Suprapubic skin (tissue), 4 donors: ENCODE measurements at regions not wholly inside any gene's neighbourhood (a gene's known extent, or its start where the extent isn't known, plus 50 kb on each side); places are given as distances from the start of the nearest gene placed in this dataset.

Experiments used
- DNase-seq, 2 donors: peaks; one replicate each; pipeline ENCODE4 v3.0.0-alpha.2; 2019; ENCODE audit warnings: low spot score in 2 of 2
- H3K27ac ChIP-seq: fragments of 200-600 bp; sonication (generic); one replicate; pipeline ENCODE4 v1.5.1; 2019
- H3K27me3 ChIP-seq: fragments of 200-600 bp; sonication (generic); one replicate; pipeline ENCODE4 v1.5.1; 2019
- H3K36me3 ChIP-seq: fragments of 200-600 bp; sonication (generic); one replicate; pipeline ENCODE4 v1.5.1; 2019
- H3K4me1 ChIP-seq: fragments of 200-600 bp; sonication (generic); one replicate; pipeline ENCODE4 v1.5.1; 2019
- H3K4me3 ChIP-seq: fragments of 200-600 bp; sonication (generic); one replicate; pipeline ENCODE4 v1.5.1; 2019; ENCODE audit warnings: mild to moderate bottlenecking
- H3K9me3 ChIP-seq: fragments of 200-600 bp; sonication (generic); one replicate; pipeline ENCODE4 v1.5.1; 2019
- CTCF ChIP-seq, 2 donors: fragments of 200-600 bp in 1 of 2; fragments of 450-650 bp in 1 of 2; sonication (generic) in 1 of 2; IDR thresholded peaks; one replicate each; pipeline ENCODE4 v1.5.1; 2016 to 2019; ENCODE audit warnings: antibody characterized with exemption in 2 of 2, mild to moderate bottlenecking in 1 of 2, moderate library complexity in 1 of 2
- EP300 ChIP-seq: sonication (generic); formaldehyde crosslinking; IDR thresholded peaks from one replicate; pipeline ENCODE4 v1.6.1; 2017; ENCODE audit warnings: antibody characterized with exemption
- POLR2A ChIP-seq, 2 donors: fragments of 450-650 bp; IDR thresholded peaks; one replicate each; pipeline ENCODE4 v1.6.1; 2017; ENCODE audit warnings: antibody characterized with exemption in 2 of 2, mild to moderate bottlenecking in 2 of 2, moderate library complexity in 2 of 2
- POLR2AphosphoS5 ChIP-seq, 3 donors: sonication (generic); formaldehyde crosslinking; IDR thresholded peaks; one replicate each; pipeline ENCODE4 v1.6.1; 2017; ENCODE audit warnings: antibody characterized with exemption in 3 of 3
- WGBS: methylation state at CpG from one replicate; pipeline ENCODE4 v1.1.5; 2018; 5-methylcytosine and 5-hydroxymethylcytosine counted together

DNA sequence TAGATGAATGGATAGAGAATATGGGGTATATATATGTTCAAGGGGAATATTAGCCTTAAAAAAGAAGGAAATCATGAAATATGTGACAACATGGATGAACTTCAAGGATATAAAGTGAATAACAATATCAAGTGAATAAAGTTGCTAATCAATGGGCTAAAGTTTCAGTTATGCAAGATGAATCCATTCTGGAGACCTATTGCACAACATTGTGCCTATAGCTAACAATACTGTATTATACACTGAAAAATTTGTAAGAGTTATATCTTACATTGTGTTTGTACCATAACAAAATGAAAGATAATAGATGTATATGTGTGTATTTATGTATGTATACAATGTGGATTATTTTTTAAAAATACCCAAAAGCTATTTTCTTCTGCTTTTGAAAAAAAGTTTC lies 96.3 kb upstream of the DPYD start:
- Histone ChIP-seq H3K9me3 (no peaks in the 10 kb centered on the region), H3K36me3 (no peaks in the 10 kb centered on the region), H3K27me3 (no peaks in the 10 kb centered on the region), H3K27ac (no peak overlapping the region), H3K4me1 (no peaks in the 10 kb centered on the region), H3K4me3 (no peak overlapping the region)
- DNase-seq = no peak
- TF ChIP-seq POLR2AphosphoS5 (IDR thresholded peaks at IDR 0.05) = no peak

DNA sequence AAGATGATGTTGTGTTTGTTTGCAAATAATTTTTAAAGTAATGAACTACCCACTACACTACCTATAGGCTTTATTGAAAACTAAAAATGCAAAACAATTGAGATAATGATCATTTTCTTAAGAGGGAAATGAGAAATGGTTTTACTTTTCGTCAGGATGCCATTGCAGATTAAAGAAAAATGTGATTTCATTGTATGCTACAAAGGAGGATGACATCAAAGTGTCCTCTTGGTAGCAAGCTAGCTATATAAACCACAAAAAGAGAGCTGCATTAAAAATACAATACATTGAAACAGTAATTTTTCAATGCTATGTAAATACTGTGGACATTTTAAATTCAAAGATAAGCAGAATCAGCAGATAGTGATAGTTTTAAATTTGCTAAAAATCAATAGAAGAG lies 87.5 kb upstream of the DPYD start:
- Histone ChIP-seq H3K4me3 (no peak overlapping the region), H3K27ac (no peak overlapping the region), H3K9me3 (no peaks in the 10 kb centered on the region), H3K4me1 (no peaks in the 10 kb centered on the region), H3K36me3 (no peaks in the 10 kb centered on the region), H3K27me3 (no peaks in the 10 kb centered on the region)
- no peak for DNase-seq
- TF ChIP-seq POLR2A (IDR thresholded peaks at IDR 0.05) (no peak), EP300 (no peak), CTCF (IDR thresholded peaks at IDR 0.05) (no peak), POLR2AphosphoS5 (IDR thresholded peaks at IDR 0.05) (no peak)
- WGBS = 60% methylated on average over 1 of the region's 1 CpG

- no peaks in the 10 kb centered on the region for H3K9me3 ChIP-seq
- no peaks in the 10 kb centered on the region for H3K27me3 ChIP-seq
- DNase-seq = no peak
- H3K36me3 ChIP-seq = no peaks in the 10 kb centered on the region
- no peak for TF ChIP-seq CTCF (IDR thresholded peaks at IDR 0.05)
- no peak for TF ChIP-seq POLR2AphosphoS5 (IDR thresholded peaks at IDR 0.05)
- no peak for TF ChIP-seq POLR2A (IDR thresholded peaks at IDR 0.05)
- no peak for TF ChIP-seq EP300
- no peak overlapping the region for H3K27ac ChIP-seq
- no peaks in the 10 kb centered on the region for H3K4me1 ChIP-seq
- H3K4me3 ChIP-seq = no peak overlapping the region
Observed at GRCh38 chr1:98005326-98006010, 84.6 kb upstream of the DPYD start.

GRCh38 chr1:98003442-98003841 lies 82.6 kb upstream of the DPYD start:
- DNase-seq = no peak
- H3K9me3 ChIP-seq = no peaks in the 10 kb centered on the region
- no peak overlapping the region for H3K27ac ChIP-seq
- H3K36me3 ChIP-seq = no peaks in the 10 kb centered on the region
- 36% methylated on average over 1 of the region's 1 CpG for WGBS
- no peaks in the 10 kb centered on the region for H3K4me1 ChIP-seq
- TF ChIP-seq POLR2A (IDR thresholded peaks at IDR 0.05) = no peak
- no peak for TF ChIP-seq POLR2AphosphoS5 (IDR thresholded peaks at IDR 0.05)
- no peak for TF ChIP-seq EP300
- no peak for TF ChIP-seq CTCF (IDR thresholded peaks at IDR 0.05)
- no peak overlapping the region for H3K4me3 ChIP-seq
- no peaks in the 10 kb centered on the region for H3K27me3 ChIP-seq

DNA sequence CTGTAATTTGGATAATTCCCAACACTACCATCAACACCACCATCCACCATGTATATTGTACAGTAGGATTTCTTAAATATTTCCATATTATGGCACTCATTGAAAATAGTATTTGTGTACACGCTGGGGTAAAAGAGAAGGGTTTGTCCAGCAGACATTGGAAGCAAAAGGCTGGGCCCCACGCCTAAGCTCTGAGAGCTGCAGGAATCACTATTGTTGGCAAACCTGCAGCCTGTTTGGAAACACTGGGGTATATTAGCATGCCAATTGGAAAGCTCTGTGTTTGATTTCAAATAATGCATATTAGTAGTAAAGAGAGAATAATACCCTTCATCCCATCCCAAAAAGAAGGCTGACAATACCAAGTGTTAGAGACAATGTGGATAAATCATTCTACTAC lies 81.5 kb upstream of the DPYD start:
- no peaks in the 10 kb centered on the region for H3K9me3 ChIP-seq
- TF ChIP-seq POLR2AphosphoS5 (IDR thresholded peaks at IDR 0.05) (no peak), CTCF (IDR thresholded peaks at IDR 0.05) (no peak), EP300 (no peak), POLR2A (IDR thresholded peaks at IDR 0.05) (no peak)
- no peak overlapping the region for H3K4me3 ChIP-seq
- WGBS = 63% methylated on average over 2 of the region's 2 CpGs
- no peak for DNase-seq
- H3K36me3 ChIP-seq = no peaks in the 10 kb centered on the region
- H3K27me3 ChIP-seq = no peaks in the 10 kb centered on the region
- H3K27ac ChIP-seq = no peak overlapping the region
- no peaks in the 10 kb centered on the region for H3K4me1 ChIP-seq

DNA sequence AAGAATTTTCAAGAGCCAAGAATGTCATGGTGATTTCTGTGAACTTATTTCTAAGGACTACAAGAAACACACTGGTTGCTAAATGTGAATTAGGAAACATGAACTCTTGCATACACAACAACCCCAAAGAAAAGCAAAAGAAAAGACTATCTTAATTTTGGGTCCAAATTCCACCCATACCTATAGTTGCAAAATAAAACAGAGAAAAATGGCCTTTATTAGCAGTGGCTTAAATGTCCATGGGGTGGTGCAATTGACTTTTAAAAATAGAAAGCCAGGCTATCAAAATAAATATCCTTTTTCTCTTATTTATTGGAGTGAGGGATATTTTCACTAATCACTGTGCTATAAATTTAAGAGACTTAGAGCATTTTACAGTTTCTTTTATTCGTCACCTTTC lies 80.9 kb upstream of the DPYD start:
- Histone ChIP-seq H3K27ac (no peak overlapping the region), H3K4me3 (no peak overlapping the region), H3K27me3 (no peaks in the 10 kb centered on the region), H3K36me3 (no peaks in the 10 kb centered on the region), H3K4me1 (no peaks in the 10 kb centered on the region), H3K9me3 (no peaks in the 10 kb centered on the region)
- TF ChIP-seq POLR2A (IDR thresholded peaks at IDR 0.05) = no peak
- TF ChIP-seq POLR2AphosphoS5 (IDR thresholded peaks at IDR 0.05) = no peak
- TF ChIP-seq EP300 = no peak
- no peak for TF ChIP-seq CTCF (IDR thresholded peaks at IDR 0.05)
- no peak for DNase-seq
- WGBS = 91% methylated on average over 1 of the region's 1 CpG
